Neural progenitor cell (in vitro differentiated cells): ENCODE measurements at regions not wholly inside any gene's neighbourhood (a gene's known extent, or its start where the extent isn't known, plus 50 kb on each side); places are given as distances from the start of the nearest gene placed in this dataset.

Experiments used
- CTCF ChIP-seq: fragments of 200-600 bp; sonication (generic); IDR thresholded peaks from 2 replicates; pipeline ENCODE4 v1.5.1; 2017; ENCODE audit warnings: antibody characterized with exemption, mild to moderate bottlenecking
- EZH2 ChIP-seq: fragments of 200-600 bp; sonication (generic); IDR thresholded peaks from 2 replicates; pipeline ENCODE4 v1.6.1; 2017; ENCODE audit warnings: antibody characterized with exemption, mild to moderate bottlenecking, moderate library complexity
- EZH2phosphoT487 ChIP-seq: fragments of 200-600 bp; sonication (generic); IDR thresholded peaks from 2 replicates; pipeline ENCODE4 v1.6.1; 2017; ENCODE audit warnings: antibody characterized with exemption

- TF ChIP-seq EZH2 (no peak), CTCF (no peak), EZH2phosphoT487 (no peak)
Observed at GRCh38 chr9:17060450-17060849, 74.4 kb upstream of the CNTLN start.
